C4-2B (cell line): ENCODE measurements at regions not wholly inside any gene's neighbourhood (a gene's known extent, or its start where the extent isn't known, plus 50 kb on each side); places are given as distances from the start of the nearest gene placed in this dataset.

Source experiments
- H3K27ac ChIP-seq: fragments of 450-650 bp; 2 replicates; pipeline ENCODE4 v1.5.1; 2017
- ZFX ChIP-seq: fragments of 450-650 bp; IDR thresholded peaks from 2 replicates; pipeline ENCODE4 v1.6.1; 2017
- TF ChIP-seq, protein P1 (sequence below): fragments of 450-650 bp; conservative IDR thresholded peaks from 2 replicates; pipeline ENCODE4 v1.5.1; 2017; ENCODE audit warnings: mild to moderate bottlenecking

DNA sequence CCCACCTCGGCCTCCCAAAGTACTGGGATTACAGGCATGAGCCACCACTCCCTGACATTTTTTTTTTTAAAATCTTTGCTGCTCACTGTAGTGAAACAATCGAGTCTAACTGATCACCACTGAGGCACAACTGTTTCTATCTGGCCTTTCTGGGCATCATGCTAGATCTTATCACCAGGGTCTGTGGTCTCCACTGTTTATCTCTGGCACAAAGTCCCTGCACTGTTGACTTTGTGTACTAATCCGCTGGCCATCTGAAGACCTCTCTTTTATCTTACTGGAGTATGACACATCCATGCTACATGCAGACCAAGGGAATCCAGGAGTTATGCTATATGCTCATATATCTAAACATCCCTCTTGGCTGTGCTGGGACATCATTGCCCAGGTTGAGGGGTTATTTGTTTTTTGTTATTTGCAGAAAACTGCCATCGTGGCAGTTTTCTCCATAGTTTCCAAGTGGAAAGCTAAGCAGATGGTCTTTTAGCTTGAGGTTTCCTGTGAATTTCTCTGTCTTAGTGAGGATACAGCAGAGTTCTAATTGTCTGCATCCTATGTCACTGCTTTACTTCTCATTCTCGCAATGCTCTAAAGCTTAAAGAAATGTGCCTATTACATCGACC is 456.9 kb downstream of the CCER1 start:
- TF ChIP-seq, protein P1, sequence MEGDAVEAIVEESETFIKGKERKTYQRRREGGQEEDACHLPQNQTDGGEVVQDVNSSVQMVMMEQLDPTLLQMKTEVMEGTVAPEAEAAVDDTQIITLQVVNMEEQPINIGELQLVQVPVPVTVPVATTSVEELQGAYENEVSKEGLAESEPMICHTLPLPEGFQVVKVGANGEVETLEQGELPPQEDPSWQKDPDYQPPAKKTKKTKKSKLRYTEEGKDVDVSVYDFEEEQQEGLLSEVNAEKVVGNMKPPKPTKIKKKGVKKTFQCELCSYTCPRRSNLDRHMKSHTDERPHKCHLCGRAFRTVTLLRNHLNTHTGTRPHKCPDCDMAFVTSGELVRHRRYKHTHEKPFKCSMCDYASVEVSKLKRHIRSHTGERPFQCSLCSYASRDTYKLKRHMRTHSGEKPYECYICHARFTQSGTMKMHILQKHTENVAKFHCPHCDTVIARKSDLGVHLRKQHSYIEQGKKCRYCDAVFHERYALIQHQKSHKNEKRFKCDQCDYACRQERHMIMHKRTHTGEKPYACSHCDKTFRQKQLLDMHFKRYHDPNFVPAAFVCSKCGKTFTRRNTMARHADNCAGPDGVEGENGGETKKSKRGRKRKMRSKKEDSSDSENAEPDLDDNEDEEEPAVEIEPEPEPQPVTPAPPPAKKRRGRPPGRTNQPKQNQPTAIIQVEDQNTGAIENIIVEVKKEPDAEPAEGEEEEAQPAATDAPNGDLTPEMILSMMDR: no peak
- no peak for TF ChIP-seq ZFX
- H3K27ac ChIP-seq: no peak overlapping the region

DNA sequence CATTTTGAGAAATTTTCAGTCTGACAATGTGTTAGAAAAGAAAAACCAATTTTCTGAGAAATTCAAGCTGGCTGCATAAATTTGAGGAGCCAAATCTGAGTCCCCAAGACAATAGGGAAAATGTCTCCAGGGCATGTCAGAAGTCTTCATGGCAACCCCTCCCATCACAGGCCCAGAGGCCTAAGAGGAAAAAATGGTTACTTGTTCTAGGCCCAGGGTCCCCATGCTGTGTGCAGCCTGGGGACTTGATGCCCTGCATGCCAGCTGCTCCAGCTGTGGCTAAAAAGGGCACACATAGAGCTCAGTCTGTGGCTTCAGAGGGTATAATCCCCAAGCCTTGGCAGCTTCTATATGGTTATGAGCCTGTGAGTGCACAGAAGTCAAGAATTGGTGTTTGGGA is 464.6 kb downstream of the CCER1 start:
- TF ChIP-seq, protein P1: no peak
- no peak for TF ChIP-seq ZFX
- no peak overlapping the region for H3K27ac ChIP-seq

DNA sequence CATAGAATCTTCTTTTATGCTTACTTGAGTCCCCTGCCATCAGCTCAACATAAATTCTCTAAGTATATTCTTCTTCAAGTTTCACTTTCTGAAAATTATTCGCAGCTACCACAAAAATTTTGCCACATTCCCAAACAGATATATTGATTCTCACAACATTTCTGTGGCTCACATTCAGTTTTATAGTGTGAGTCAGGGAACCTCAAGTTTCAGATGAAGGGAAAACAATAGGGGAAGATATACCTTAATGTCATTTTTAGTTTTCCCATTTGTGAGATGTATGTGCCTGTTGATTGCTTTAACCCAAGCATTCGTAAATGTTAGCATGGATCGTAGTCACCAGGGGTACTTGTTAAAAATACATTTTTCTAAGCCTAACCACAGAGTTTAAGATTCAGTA is 465.8 kb downstream of the CCER1 start:
- TF ChIP-seq ZFX: no peak
- TF ChIP-seq, protein P1: no peak
- no peak overlapping the region for H3K27ac ChIP-seq

DNA sequence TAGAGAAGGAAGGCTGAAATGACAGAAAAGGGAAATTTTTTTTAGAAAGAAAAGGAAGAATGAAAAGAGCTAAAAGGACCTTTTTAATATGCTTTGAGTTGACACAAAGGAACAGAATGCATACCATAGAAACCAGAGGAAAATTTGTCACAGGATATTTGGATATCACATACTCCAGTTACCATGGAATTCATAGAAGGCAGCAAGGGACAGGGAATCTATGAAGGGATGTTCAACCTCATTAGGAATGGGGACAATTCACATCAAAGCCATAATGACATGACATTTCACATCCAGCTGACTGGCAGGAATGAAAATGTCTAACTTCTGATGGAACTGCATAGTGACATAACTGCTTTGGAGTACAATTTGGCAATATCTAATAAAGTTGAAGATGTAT is 469.4 kb downstream of the CCER1 start:
- H3K27ac ChIP-seq: no peak overlapping the region

DNA sequence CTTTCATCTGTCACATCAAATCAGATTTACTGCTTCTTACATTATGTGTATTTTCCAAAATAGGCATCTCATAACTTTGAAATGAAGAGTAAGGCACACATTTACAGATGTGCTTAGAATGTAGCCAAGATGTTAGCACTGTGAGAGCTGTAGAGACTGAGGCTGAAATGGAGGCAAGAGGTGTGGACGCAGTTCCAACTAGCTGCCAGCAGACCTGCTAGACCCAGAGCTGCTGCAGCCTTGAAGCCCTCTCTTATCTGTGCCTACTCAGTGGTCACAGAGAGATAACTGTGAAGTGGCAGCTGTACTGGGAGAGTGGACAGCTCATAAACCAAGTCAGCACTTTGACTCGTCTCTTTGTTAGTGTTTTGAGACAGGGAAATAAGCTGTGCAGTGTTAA is 470.9 kb downstream of the CCER1 start:
- H3K27ac ChIP-seq: no peak overlapping the region
- no peak for TF ChIP-seq ZFX
- TF ChIP-seq, protein P1: no peak

More for the DNA sequence above, 469.4 kb downstream of the CCER1 start:
- TF ChIP-seq, protein P1: no peak
- no peak for TF ChIP-seq ZFX

DNA sequence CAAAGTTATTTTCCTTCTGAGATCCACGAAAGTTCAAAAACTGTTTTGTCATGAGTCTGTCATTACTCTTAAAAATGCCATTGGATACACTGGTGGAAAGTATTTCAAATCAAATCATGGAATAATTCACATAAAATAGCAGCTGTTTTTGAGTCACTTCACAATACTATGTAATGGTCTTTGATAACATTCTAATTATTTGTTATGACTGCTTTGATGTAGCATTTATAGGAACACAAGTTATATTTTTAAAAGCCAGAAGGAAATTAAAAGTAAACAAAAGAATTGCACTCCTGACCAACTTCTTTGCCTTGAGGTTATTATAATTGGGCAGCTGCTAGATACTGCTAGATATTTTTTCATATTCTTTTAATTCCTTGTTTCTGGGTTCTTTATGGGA is 473.2 kb downstream of the CCER1 start:
- no peak overlapping the region for H3K27ac ChIP-seq
- TF ChIP-seq, protein P1: no peak
- TF ChIP-seq ZFX: no peak

DNA sequence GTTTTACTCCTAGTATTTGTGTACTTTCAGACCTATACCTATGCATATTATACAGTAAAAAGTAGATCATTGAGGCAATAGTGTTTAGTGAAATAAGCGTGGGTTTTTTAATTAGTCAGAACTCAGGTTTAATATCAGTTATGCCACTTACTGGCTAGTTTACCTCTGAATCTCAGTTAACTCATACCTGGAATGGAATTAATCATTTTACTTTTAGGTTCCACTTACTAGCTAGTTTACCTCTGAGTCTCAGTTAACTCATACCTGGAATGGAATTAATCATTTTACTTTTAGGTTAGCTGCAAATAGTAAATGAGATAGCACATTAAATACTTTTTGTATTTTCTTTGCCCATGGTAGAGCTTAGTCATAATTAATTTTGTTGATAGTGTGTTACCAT is 475.7 kb downstream of the CCER1 start:
- TF ChIP-seq, protein P1: no peak
- TF ChIP-seq ZFX: no peak
- no peak overlapping the region for H3K27ac ChIP-seq
